Cardiac muscle cell (in vitro differentiated cells and primary cell): ENCODE measurements at regions not wholly inside any gene's neighbourhood (a gene's known extent, or its start where the extent isn't known, plus 50 kb on each side); places are given as distances from the start of the nearest gene placed in this dataset.
"Not testable (repeated sequence)": the region's sequence is repeated elsewhere in the genome, so short reads cannot be mapped to it uniquely, and the experiment has no call there.

Source experiments
- DNase-seq, 2 donors: peaks; one replicate each; pipeline versions ENCODE4 v3.0.0 to v3.0.0-alpha.2; 2010 to 2017; ENCODE audit warnings: low read depth in 1 of 2, low spot score in 1 of 2
- H3K27ac ChIP-seq: fragments of 200-600 bp; sonication (generic); 2 replicates; pipeline ENCODE4 v1.5.1; 2016
- H3K27me3 ChIP-seq: fragments of 200-600 bp; sonication (generic); 2 replicates; pipeline ENCODE4 v1.6.0; 2016; ENCODE audit warnings: control low read depth
- H3K36me3 ChIP-seq: fragments of 200-600 bp; sonication (generic); 2 replicates; pipeline ENCODE4 v1.5.1; 2016; ENCODE audit warnings: control low read depth
- H3K4me1 ChIP-seq: fragments of 200-600 bp; sonication (generic); 2 replicates; pipeline ENCODE4 v1.8.1; 2017; ENCODE audit warnings: low read depth, mild to moderate bottlenecking, mixed run types
- H3K4me3 ChIP-seq: fragments of 200-600 bp; sonication (generic); 2 replicates; pipeline ENCODE4 v1.5.1; 2016; ENCODE audit warnings: mild to moderate bottlenecking
- H3K9me3 ChIP-seq: fragments of 200-600 bp; sonication (generic); 2 replicates; pipeline ENCODE4 v1.5.1; 2017; ENCODE audit warnings: low read depth, mild to moderate bottlenecking, control low read depth
- TF ChIP-seq, protein P1 (sequence below): IDR thresholded peaks from 2 replicates; pipeline ENCODE4 v1.5.1; 2012; ENCODE audit warnings: low read depth, mild to moderate bottlenecking, low read length

DNA sequence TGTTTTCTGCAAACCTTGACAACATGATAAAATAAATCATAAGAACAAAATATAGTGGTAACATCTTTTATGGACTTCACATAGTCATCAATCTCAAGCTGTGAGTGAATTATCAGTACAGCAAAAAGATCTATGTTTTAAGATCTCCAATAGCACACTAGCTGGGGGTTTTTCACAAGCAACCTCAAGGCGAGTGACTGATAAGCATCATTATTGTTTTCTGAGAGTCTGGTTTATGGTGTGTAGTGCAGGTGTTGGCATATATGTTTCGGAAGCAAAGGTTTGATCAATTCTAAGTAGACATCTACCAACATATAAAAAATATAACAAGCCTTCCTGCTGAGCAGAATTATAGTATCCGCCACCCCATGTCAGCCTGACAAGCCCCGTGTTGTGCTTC lies 403.8 kb upstream of the MGMT start:
- Histone ChIP-seq H3K36me3 (no peaks in the 10 kb centered on the region), H3K4me3 (no peak overlapping the region), H3K27me3 (no peaks in the 10 kb centered on the region), H3K27ac (no peak overlapping the region), H3K9me3 (no peaks in the 10 kb centered on the region), H3K4me1 (peaks cover 7% of the 10 kb centered on the region)
- TF ChIP-seq, protein P1, sequence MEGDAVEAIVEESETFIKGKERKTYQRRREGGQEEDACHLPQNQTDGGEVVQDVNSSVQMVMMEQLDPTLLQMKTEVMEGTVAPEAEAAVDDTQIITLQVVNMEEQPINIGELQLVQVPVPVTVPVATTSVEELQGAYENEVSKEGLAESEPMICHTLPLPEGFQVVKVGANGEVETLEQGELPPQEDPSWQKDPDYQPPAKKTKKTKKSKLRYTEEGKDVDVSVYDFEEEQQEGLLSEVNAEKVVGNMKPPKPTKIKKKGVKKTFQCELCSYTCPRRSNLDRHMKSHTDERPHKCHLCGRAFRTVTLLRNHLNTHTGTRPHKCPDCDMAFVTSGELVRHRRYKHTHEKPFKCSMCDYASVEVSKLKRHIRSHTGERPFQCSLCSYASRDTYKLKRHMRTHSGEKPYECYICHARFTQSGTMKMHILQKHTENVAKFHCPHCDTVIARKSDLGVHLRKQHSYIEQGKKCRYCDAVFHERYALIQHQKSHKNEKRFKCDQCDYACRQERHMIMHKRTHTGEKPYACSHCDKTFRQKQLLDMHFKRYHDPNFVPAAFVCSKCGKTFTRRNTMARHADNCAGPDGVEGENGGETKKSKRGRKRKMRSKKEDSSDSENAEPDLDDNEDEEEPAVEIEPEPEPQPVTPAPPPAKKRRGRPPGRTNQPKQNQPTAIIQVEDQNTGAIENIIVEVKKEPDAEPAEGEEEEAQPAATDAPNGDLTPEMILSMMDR = no peak
- no peak for DNase-seq

DNA sequence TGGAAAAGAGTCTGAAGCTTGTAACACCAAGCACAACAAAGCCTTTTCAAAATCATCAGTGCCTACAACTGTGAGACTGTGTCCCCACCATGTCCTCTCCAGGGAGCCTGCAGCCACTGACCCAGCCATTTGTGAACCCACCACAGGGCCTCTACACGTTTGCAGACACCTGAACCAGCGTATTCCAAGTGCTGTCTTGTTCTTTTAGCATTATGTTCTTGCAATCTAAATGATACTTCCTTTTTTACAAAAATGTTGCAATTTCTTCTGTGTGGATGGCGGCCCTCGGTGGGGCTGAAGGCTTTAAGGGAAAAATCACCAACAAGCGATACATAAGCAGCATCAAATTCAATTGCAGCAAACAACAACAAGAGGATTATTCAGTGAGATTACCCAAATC lies 403.2 kb upstream of the MGMT start:
- TF ChIP-seq, protein P1 = no peak
- Histone ChIP-seq H3K27me3 (no peaks in the 10 kb centered on the region), H3K27ac (no peak overlapping the region), H3K9me3 (no peaks in the 10 kb centered on the region), H3K4me3 (no peak overlapping the region), H3K4me1 (peaks cover 7% of the 10 kb centered on the region), H3K36me3 (no peaks in the 10 kb centered on the region)
- no peak for DNase-seq

DNA sequence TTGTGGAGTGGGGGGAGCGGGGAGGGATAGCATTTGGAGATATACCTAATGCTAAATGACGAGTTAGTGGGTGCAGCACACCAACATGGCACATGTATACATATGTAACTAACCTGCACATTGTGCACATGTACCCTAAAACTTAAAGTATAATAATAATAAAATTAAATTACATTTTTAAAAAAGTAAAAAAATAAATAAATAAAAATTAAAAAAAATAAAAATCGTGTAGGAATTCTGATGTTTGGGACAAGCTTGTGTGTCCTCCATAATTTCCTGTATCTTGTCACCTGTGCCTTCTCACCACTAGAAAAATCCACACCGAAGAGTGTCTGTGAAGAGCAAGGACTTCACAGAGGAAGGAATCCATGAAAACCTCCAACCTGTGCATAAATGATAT lies 400.5 kb upstream of the MGMT start:
- not testable (repeated sequence) for H3K27ac ChIP-seq, H3K4me3 ChIP-seq, H3K36me3 ChIP-seq, H3K9me3 ChIP-seq, H3K27me3 ChIP-seq, DNase-seq, H3K4me1 ChIP-seq

DNA sequence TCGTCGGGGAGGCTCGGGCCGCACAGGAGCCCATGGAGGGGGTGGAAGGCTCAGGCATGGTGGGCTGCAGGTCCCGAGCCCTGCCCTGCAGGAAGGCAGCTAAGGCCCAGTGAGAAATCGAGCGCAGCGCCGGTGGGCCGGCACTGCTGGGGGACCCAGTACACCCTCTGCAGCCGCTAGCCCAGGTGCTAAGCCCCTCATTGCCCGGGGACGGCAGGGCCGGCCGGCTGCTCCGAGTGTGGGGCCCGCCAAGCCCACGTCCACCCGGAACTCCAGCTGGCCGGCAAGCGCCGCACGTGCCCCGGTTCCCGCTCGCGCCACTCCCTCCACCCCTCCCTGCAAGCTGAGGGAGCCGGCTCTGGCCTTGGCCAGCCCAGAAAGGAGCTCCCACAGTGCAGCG lies 395.6 kb upstream of the MGMT start:
- not testable (repeated sequence) for H3K36me3 ChIP-seq, H3K4me3 ChIP-seq, H3K27ac ChIP-seq, H3K27me3 ChIP-seq, DNase-seq, H3K4me1 ChIP-seq, H3K9me3 ChIP-seq

DNA sequence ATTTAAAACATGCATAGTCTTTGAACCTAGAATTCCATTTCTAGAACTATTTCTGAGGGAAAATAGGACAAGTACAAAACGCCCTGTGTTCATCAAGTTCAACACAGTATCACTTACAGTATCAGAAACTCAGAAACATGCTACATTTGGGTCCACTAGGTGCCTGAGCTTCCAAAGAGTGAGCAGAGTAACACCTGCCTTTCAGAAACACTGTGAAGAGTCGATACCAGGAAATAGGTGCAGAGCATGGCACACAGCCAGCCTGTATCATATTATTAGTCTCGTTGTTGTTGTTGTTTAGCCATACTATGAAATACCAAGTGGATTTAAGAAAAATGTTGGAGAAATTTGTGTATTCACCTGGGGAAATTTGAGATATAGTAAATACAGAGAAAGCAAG lies 392.1 kb upstream of the MGMT start:
- Histone ChIP-seq H3K27me3 (no peaks in the 10 kb centered on the region), H3K9me3 (no peaks in the 10 kb centered on the region), H3K4me1 (no peaks in the 10 kb centered on the region), H3K27ac (no peak overlapping the region), H3K36me3 (no peaks in the 10 kb centered on the region), H3K4me3 (no peak overlapping the region)
- TF ChIP-seq, protein P1 = no peak
- DNase-seq = no peak

DNA sequence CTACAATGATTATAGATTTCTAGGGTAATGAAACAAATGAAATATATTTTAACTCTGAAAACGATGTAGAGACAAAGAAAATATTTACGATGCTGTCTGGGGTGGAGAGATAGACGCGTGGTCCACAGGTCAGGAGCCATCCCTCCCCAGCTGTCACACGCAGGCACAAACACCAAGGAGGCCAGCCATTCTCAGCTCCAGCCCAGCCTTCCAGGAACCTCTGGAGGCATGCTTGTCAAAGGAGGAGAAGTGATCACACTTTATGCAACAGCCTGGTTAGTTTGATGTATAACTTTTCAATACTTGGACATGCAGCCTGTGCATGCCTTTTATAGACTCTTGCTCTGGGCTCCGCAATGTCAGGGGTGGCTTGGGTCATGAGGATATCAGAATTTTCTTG lies 391.5 kb upstream of the MGMT start:
- DNase-seq = no peak
- no peaks in the 10 kb centered on the region for H3K4me1 ChIP-seq
- no peaks in the 10 kb centered on the region for H3K36me3 ChIP-seq
- no peaks in the 10 kb centered on the region for H3K9me3 ChIP-seq
- no peak overlapping the region for H3K4me3 ChIP-seq
- TF ChIP-seq, protein P1 = no peak
- H3K27me3 ChIP-seq = no peaks in the 10 kb centered on the region
- H3K27ac ChIP-seq = no peak overlapping the region

DNA sequence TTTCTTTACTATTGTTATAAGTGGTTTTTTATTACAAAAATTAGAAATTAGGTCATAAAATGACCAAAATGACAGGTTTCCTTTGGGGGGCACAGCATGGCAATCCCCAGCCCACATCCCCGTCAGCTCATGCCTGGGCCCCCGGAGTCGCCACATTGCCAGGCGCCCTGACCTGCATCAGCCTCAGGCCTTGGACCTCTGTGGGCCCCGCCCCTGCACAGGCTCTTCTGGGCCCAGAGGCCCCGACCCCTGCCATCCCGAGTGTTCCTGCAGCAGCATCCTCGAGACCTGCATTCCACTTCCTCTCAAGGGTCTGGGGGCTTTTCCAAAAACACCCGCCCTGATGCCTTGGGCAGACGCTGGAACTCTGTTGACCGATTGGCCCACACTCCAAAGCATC lies 391.1 kb upstream of the MGMT start:
- no peak for DNase-seq
- Histone ChIP-seq H3K4me1 (no peaks in the 10 kb centered on the region), H3K27ac (no peak overlapping the region), H3K4me3 (no peak overlapping the region), H3K9me3 (no peaks in the 10 kb centered on the region), H3K27me3 (no peaks in the 10 kb centered on the region), H3K36me3 (no peaks in the 10 kb centered on the region)
- TF ChIP-seq, protein P1 = no peak
